NCI-H1694 treated with DMSO at 0.1 percent for 48 hours (cell line): ENCODE measurements at regions not wholly inside any gene's neighbourhood (a gene's known extent, or its start where the extent isn't known, plus 50 kb on each side); places are given as distances from the start of the nearest gene placed in this dataset.
"Not testable (repeated sequence)": the region's sequence is repeated elsewhere in the genome, so short reads cannot be mapped to it uniquely, and the experiment has no call there.

Experiments used
- DNase-seq: peaks from one replicate; lab custom pipeline; 2025; lab: John Stamatoyannopoulos, UW

DNA sequence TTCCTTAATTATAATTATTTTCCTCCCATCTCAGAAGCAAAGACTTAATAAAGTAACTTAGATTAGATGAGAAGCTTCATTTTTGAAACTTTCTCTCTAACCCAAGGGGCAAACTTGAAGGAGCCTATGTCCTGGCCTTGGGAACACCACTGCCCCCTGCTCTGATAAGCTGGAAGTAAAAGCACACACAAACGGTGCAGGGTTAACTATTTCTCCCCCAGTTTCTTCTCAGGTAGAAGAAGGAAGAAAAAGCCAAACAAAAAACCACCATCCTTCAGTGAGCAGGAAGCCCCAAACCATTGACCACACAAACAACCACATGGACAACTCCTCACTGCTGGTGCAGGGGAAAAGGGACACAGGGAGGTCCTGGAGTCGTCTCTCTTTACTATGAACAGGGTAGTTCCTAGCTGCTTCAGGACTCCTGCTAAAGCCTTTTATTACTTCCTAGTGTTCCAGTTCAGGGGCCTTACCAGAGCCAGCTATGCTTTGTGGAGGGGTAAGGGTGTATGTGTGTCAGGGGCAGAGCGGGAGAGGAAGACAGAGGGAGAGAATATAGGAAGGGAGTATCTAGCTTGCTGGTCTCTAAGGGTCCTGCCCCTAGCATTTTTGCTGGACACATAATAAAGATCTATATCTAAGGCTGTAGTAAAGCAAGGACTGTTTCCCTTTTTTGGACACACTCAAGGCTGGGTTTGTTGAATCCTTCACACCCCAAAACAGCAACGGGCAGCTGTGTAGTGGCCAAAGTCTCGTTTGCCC is 94.0 kb upstream of the UMPS start:
- DNase-seq, result no peak

DNA sequence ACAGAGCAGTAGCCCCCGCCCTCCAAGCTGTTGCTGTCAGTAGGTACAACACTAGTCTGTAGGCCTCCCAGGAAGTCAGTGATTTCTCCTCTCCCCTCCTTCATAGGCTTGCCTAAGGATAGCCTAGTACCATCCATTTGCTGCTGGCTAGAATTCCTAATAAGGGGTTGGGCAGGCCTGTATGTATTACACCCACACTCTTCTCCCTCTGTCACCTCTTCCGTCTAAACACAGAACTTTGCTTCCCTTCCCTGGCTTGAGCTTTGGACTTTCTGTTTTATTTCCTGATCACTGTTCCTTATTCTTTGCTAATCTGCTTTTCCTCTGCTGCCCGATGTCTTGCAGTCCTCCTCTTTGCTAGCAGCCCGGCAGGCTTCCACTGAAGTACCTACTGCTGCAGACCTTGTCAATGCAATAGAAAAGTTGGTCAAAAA is 93.4 kb upstream of the UMPS start:
- DNase-seq, result no peak

DNA sequence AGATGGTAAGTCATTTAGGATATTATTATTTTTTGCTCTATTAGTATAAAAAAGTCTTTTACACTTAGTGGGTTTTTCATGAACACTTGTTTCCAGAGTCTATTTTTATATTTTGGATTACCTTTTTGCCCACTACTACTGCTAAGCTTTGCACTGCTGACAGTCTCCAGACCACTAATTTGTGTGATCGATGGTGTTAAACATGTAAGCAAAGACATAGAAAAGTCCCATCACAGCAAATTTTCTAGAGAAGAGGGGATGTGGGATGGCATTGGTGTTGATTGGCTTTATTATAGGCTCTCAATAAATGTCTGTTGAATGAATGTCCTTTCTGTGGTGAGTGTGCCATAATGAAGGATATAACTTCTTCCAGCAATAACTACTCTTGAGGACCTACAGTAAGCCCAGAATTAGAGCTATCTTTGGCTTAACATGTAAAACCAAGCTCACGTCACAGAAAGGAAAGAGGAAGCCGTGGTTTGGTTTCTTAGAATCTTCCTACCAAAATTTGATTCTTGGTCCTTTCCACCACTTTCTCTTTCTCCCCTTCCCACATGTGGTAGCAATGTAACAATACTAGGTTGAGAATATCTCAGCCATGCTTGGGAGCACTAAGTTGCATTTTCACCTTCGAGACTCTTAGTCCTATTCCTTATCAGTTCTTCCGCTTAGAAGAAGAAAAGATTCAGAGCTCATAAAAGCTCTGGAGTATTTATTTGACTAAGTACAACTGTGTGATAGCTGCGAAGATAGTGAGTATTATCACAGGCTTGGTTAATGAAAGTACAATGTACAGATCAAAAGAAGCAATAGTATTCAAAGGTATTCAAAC is 90.6 kb upstream of the UMPS start:
- no peak for DNase-seq

DNA sequence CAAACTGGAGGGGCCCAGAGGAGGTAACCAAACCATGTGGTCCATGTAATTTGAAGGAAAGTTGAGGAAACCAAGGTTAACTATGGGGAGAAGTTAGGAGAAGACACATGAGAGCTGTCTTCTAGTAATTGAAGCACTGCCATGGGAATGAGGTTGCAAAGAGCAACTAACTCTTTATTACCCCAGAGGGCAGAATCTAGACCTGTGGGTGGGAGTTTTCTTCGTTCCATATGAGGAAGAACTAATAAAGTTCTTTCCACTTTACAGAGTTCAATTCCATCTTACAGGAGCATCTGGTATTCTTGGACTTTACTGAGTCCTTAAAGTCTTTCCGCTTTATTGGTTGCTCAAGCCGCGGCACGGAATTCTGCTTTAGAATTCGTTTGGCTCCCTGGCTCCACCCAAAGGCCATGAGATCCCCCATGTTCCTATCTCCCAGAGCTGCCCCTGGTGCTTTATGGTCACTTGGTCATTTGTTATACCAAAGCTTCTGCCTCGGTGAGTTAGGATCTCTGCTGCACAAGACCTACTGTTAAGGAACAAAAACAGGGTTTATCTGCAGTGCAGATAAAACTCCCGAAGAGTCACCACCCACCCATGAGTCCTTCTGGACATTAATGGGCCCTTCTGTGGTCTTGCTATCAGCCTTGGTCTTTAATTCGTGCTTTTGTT is 89.5 kb upstream of the UMPS start:
- no peak for DNase-seq

DNA sequence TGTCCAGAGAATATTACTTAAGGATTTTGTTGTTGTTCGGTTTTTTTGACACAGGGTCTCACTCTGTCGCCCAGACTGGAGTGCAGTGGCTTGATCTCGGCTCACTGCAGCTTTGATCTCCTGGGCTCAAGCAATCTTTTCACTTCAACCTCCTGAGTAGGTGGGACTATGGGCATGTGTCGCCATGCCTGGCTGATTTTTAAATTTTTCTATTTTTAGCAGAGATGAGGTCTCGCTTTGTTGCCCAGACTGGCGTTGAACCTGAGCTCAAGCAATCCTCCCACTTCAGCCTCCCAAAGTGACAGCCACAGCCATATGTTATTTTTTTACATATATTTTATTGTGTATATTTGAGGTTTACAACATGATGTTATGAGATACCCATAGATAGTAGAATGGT is 86.8 kb upstream of the UMPS start:
- DNase-seq, result no peak

DNA sequence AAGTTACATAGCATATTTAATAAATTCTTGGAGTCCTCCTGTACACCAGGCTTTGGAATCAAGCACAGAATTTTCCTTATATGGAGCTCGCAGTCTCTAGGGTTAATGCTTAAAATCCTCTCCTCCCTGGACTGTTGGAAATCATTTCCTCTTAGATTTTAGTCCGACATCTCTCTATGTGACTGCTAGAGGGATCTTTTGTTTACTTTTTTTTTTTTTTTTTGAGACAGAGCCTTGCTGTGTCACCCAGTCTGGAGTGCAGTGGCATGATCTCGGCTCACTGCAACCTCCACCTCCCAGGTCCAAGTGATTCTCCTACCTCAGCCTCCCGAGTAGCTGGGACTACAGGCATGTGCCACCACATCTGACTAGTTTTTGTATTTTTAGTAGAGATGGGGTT is 84.1 kb upstream of the UMPS start:
- not testable (repeated sequence) for DNase-seq

DNA sequence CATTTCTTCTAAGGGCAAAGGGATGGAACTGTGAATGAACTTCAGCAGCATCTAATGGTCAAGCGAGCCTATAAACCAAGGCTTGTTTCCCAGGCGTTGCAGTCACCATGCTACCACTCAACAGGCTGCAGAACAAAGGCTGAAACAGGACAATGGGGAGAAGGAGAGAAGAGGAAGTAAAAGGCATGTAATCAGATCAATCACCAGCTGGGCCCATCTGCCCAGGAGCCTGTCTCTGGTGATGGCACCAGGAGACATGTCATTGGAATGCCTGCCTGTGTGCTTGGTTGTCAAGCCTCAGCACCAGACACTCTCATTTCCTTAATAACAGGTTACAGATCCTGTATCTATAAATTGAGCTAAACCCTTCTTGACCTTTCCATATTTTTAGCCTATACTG is 81.7 kb upstream of the UMPS start:
- DNase-seq, result no peak

DNA sequence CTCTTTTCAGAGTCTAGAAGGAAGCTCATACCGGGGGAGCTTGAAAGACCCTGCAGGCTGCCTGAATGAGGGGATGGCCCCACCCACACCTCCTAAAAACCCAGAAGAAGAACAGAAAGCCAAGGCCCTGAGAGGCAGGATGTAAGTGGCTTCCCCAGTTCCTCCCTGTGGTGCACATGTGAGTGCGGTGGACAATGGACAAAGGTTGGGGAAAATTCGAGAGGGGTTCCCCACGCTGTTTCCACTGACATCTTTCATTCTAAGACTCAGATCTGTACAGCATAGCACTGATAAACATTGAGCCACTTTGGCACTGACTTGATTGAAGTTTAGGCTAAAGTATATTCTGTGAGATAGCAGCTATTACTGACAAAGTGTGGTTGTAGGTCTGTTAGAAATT is 79.5 kb upstream of the UMPS start:
- no peak for DNase-seq

DNA sequence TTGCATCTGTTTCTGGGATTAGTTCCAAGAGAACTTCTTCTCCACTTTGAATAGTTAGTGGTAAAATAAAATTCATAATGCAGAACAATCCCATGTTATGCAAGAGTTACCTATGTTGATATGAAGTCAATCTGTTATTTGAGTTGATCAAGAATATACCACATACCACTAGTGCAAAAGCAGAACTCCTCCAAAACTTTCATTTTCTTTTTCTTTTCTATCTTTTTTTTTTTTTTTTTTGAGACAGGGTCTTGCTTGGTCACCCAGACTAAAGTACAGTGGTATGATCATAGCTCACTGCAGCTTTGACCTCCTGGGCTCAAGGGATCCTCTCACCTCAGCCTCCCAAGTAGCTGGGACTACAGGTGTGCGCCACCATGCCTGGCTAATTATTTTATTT is 78.8 kb upstream of the UMPS start:
- DNase-seq, result not testable (repeated sequence)

DNA sequence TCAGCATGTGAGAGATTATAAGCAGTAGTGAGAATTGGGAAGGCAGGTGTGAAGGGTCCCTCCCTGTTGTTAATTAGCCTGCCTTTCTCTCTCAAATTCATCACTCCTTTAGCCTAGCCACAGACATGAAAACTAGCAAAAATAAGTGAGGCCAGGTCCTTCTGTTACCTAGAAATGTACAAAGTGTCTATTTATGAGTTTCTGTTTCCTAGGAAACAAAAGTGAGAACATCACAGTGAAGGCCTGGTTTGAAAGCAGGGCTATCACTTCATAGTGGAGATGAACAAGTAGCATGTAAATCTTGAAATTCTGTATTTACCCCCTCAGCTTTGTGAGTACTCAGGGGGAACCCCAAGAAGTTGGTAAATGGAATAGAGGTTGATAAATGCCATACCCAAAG is 78.2 kb upstream of the UMPS start:
- DNase-seq, result no peak

DNA sequence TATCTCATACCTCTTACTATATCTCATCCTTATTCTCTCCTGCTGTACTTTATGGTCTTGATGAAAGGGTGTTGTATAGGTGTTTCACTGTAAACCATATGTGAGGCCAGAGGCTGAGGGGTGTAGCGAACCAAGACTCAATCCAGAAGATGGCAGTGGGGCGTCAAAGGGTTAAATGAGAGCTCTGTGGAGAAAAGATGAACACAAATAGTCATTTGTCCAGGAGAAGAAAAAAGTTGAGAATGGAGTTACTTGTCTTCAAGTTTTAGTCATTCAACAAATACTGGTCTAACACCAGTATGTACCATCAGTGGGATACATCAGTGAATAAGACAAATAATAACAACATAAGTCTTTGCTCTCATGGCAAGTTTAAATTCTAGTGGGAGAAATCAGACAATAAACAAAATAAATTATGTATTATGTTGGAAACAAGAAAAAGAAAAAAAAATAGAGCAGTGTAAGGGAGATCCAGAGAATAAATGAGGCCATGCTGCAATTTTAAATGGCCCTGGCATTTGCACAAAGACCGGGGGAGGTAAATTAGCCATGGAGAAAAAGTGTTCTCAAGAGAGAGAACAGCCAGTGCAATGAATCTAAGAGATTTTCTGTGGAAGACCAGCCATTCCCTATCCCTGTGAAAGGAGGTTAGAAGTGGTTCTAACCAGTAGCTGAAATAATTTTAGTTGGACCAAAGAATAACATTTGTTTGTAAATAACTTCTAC is 77.0 kb upstream of the UMPS start:
- DNase-seq, result no peak

DNA sequence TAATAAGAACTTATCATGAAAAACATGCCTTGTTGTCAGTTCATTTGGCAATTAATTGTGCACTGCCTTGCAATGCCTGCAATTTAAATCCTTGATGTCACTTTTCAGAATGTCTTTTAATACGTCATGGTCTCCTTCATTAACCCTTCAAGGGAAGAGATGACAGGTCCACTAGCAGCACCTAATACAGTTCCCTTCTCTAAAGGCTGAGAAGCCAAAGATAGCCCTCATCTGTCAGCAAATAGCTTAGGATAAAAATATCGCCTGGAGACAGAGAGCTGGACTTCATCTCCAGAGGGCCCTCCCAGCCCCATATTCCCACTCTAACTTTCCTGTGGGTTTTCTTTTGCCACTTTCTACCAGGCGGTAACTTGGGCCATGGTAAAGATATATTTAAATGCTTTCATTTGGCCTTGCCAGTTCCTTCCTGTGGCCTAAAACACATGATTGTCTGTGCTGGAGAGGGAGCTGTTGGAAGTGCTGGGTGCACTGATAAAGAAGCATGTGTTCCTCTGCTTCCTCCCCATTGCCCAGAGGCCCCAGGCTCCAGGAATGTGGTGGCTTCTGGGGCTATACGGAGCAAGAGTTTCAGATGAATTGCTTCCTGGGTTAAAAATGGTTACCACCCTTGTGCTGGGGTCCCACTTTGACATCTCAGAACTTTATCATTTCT is 76.3 kb upstream of the UMPS start:
- DNase-seq, result no peak

DNA sequence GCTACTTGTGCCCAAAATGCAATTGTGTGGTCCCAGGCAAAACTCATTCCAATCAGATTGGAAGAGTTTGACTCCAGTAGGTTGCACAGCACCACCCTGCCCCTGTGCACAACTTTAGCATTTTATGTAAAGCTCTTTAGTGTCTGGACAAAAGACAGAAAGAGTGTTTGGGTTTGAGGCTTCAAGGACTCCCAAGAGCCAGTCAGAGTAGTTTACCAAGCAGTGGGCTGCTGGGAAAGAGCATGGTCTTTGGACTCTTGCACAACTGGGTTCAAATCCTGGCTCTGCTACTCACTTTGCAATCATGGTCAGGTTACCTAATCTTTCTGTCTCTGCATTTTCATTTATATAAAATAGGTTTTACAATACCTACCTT is 75.8 kb upstream of the UMPS start:
- no peak for DNase-seq

DNA sequence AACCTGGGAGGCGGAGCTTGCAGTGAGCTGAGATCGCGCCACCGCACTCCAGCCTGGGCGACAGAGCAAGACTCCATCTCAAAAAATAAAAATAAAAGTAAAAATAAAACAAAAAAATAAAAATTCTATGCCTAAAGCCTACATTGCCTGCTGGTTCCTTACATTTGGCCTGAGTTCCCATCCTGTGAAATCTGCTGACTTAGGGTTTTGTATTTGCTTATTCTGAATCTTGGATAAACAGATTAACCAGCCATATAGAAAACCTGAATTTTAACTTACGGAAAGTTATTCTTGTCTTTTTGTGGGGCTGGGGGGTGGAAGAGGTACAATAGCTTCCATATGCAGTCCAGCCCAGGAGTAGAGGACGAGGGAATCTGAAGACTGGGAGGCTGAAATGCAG is 73.7 kb upstream of the UMPS start:
- DNase-seq, result no peak

DNA sequence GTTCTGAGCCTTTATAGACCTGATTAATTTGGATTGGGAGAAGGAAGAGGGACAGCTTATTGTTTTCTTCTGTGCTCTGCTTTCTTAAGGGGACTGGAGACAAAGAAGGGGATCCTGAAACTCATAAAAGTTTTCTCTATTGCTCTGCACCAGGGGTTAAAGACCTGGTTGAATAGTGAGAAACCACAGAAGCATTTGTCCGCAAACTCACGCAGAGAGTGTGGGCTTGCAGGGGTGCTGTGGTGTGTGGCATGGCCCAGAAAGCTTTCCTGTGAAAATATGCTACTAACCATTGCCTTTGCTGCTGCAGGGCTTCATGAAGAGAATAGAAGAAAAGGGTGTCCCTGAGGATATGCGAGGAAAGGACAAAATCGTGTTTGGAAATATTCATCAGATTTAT is 73.1 kb upstream of the UMPS start:
- no peak for DNase-seq

DNA sequence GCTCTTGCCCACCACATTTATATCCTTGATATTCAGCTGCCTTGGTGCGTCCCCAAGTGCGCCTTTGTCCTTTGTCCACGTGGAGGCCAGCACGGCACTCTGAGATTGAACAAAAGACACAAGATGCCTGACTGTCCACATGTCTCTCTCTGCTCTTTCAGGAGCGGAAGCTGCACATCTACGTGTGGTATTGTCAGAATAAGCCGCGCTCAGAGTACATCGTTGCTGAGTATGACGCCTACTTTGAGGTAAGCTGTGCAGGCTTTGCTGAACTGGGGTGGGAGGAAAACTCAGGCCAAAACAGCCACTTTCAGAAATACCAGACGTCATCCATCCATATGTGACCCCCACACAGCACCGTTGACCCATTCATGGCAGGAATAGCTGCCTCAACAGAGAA is 72.0 kb upstream of the UMPS start:
- no peak for DNase-seq

DNA sequence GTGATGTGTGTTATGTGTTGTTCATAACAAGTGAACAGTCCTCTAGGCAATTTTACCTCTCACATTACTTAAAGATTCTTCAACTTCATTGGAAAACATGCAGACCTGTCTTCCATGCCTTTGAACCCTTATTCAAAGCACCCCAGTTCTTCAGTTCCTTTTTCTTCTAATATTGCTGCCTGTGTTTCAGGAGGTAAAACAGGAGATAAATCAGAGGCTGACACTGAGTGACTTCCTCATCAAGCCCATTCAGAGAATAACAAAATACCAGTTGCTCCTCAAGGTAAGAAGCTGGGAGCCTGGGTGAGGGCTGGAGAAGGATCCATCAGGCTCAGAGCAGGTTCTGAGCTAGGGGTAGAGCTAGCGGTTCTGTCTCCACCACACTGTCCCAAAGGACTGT is 71.1 kb upstream of the UMPS start:
- DNase-seq, result no peak

DNA sequence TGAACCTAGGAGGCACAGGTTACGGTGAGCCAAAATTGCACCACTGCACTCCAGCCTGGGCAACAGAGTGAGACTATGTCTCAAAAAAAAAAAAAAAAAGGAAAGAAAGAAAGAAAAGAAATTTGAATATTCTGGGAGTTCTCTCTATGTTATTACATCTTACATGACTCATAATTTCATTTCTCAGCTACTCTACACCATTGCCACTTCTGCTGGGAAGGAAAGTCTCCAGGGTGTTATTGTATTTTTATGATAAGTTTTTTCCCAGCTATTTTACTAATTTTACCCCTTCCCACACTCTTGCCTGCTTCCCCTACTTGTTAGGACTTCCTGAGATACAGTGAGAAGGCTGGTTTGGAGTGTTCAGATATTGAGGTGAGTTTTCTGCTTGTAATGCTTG is 69.7 kb upstream of the UMPS start:
- DNase-seq, result no peak

DNA sequence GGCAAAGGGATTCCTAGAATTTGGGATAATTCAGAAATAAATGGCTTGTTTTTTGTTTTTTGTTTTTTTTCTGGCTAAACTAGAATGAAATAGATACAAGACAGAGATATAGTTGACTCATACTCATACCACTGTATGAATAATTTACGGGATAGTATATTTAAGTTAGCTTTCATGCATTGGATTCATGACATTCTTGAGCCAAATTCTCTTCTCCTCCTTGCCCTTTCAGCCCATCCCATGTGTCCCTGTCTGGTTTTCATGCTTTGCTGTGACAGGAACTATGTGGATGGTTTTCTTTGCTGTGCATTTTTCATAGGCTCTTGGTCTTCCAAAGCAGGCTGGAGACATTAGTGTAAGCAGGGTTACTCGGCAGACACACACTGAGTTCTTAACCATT is 66.6 kb upstream of the UMPS start:
- no peak for DNase-seq

DNA sequence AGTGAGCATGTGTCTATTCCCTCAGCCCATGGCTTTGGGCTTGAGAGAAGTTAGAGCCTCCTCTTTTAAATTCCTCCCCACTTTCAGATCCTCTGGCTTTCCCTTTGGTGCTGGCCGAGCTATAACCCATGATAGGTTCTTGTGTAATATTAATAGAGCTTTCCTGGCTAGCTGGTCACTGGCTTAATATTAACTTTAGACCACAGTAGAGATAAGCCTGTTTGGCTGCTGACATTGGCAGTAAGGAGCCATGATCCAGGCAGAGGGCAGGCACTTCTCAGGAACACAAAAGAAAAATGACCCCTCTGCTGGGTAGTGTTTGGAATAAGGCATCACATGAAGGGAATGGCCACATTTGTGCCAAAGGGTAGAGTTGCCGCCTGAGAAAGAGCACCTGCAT is 65.4 kb upstream of the UMPS start:
- DNase-seq, result no peak

DNA sequence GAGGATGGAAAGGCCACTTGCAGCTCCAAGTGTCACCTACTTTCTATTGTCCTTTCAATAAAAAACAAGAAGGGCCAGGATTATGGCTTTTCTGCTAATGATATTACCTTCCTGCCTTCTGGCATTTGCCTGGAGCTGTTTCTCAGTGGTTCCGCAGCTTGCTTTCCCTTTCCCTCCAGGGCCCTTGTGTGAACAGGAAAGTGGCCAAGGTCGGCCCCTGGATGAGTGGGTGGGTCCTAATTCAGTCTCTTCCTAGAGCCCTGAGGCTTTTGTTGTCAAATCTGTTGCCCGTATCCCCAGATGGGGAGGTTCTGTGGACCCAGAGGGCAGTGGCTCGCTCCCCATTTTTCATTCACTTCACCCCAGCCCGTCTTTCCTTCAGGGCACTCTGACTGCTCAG is 64.2 kb upstream of the UMPS start:
- no peak for DNase-seq

DNA sequence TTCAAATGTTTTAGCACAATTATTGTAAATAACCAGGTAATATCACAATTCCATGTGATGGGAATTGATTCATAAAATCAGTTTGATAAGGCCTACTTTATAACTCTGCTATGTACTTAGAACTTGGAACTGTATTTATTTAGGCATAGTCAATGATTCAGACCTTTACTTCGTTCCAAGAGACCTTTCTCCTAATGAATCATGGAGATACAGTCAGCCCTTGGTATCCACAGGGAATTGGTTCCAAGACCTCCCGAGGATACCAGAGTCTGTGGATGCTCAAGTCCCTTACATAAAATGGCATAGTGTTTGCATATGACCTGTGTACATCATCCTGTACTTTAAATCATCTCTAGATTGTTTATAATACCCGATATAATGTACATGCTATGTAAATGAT is 60.8 kb upstream of the UMPS start:
- no peak for DNase-seq
